Chondrocyte (in vitro differentiated cells): ENCODE measurements at regions not wholly inside any gene's neighbourhood (a gene's known extent, or its start where the extent isn't known, plus 50 kb on each side); places are given as distances from the start of the nearest gene placed in this dataset.

Experiments
- DNase-seq: peaks from one replicate; pipeline ENCODE4 v3.0.0; 2021; ENCODE audit warnings: mixed read lengths, low spot score
- H3K27ac Mint-ChIP-seq: one replicate; pipeline ENCODE4 v1.8.0; 2021; ENCODE audit warnings: mild to moderate bottlenecking, moderate library complexity, mixed read lengths; ENCODE audit not compliant: unreplicated experiment
- H3K27me3 Mint-ChIP-seq: 2 replicates; pipeline ENCODE4 v1.8.0; 2021; ENCODE audit warnings: low read depth, mixed read lengths
- H3K36me3 Mint-ChIP-seq: 2 replicates; pipeline ENCODE4 v1.8.0; 2021; ENCODE audit warnings: low read depth, mixed read lengths
- H3K4me1 Mint-ChIP-seq: 2 replicates; pipeline ENCODE4 v1.8.0; 2021; ENCODE audit warnings: low read depth, mild to moderate bottlenecking, mixed read lengths
- H3K4me3 Mint-ChIP-seq: one replicate; pipeline ENCODE4 v1.8.0; 2021; ENCODE audit warnings: mild to moderate bottlenecking, moderate library complexity, mixed read lengths; ENCODE audit not compliant: unreplicated experiment
- H3K9me3 Mint-ChIP-seq: 2 replicates; pipeline ENCODE4 v1.8.0; 2021; ENCODE audit warnings: low read depth, mixed read lengths
- TF ChIP-seq, protein P1 (sequence below): fragments of 200-600 bp; sonication (generic); IDR thresholded peaks from 2 replicates; pipeline ENCODE4 v1.5.0; 2021; ENCODE audit warnings: antibody characterized with exemption, mild to moderate bottlenecking, moderate library complexity

GRCh38 chr5:174283211-174284005 is 237.9 kb downstream of the NSG2 start:
- Mint-ChIP-seq H3K27me3 (peaks cover 48% of the 10 kb centered on the region), H3K27ac (no peak overlapping the region), H3K4me3 (no peak overlapping the region), H3K4me1 (no peaks in the 10 kb centered on the region), H3K9me3 (no peaks in the 10 kb centered on the region), H3K36me3 (peaks cover 2% of the 10 kb centered on the region)
- no peak for DNase-seq
- TF ChIP-seq, protein P1, sequence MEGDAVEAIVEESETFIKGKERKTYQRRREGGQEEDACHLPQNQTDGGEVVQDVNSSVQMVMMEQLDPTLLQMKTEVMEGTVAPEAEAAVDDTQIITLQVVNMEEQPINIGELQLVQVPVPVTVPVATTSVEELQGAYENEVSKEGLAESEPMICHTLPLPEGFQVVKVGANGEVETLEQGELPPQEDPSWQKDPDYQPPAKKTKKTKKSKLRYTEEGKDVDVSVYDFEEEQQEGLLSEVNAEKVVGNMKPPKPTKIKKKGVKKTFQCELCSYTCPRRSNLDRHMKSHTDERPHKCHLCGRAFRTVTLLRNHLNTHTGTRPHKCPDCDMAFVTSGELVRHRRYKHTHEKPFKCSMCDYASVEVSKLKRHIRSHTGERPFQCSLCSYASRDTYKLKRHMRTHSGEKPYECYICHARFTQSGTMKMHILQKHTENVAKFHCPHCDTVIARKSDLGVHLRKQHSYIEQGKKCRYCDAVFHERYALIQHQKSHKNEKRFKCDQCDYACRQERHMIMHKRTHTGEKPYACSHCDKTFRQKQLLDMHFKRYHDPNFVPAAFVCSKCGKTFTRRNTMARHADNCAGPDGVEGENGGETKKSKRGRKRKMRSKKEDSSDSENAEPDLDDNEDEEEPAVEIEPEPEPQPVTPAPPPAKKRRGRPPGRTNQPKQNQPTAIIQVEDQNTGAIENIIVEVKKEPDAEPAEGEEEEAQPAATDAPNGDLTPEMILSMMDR: no peak

GRCh38 chr5:174284873-174285272 is 239.4 kb downstream of the NSG2 start:
- Mint-ChIP-seq H3K4me3 (no peak overlapping the region), H3K36me3 (peaks cover 2% of the 10 kb centered on the region), H3K27ac (no peak overlapping the region), H3K27me3 (peaks cover 48% of the 10 kb centered on the region), H3K9me3 (peaks cover 6% of the 10 kb centered on the region), H3K4me1 (no peaks in the 10 kb centered on the region)
- DNase-seq: no peak
- TF ChIP-seq, protein P1: no peak

GRCh38 chr5:174287761-174288160 is 242.3 kb downstream of the NSG2 start:
- H3K36me3 Mint-ChIP-seq: peaks cover 2% of the 10 kb centered on the region

GRCh38 chr5:174288439-174288838 is 242.9 kb downstream of the NSG2 start:
- Mint-ChIP-seq H3K4me1 (no peaks in the 10 kb centered on the region), H3K27ac (no peak overlapping the region), H3K27me3 (peaks cover 44% of the 10 kb centered on the region), H3K36me3 (peaks cover 2% of the 10 kb centered on the region), H3K4me3 (no peak overlapping the region), H3K9me3 (peaks cover 12% of the 10 kb centered on the region)
- TF ChIP-seq, protein P1: no peak
- DNase-seq: no peak

More at GRCh38 chr5:174287761-174288160, 242.3 kb downstream of the NSG2 start:
- H3K9me3 Mint-ChIP-seq: peaks cover 12% of the 10 kb centered on the region
- no peak overlapping the region for H3K27ac Mint-ChIP-seq
- peaks cover 47% of the 10 kb centered on the region for H3K27me3 Mint-ChIP-seq
- DNase-seq: no peak
- H3K4me1 Mint-ChIP-seq: no peaks in the 10 kb centered on the region
- TF ChIP-seq, protein P1: no peak
- no peak overlapping the region for H3K4me3 Mint-ChIP-seq

DNA sequence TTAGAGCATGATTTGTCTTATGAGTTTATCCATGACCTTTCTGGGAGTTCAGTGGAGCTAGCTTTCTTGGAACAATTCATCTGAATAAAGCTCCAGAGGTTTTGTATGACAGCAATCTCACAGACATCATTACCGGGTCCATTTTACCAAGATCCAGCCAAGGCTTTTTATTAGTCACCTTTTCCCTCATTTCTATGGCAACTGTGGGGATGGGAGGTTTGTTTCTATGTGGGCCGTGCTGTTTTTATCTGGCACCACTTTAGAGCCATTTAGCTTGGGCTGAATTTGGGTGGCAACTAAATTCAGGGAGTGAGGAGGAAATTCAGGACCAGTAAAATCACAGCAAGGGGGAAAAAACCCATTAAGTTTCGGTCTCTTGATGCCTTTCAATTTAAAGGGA is 245.7 kb downstream of the NSG2 start:
- Mint-ChIP-seq H3K4me1 (no peaks in the 10 kb centered on the region), H3K9me3 (peaks cover 12% of the 10 kb centered on the region), H3K27me3 (peaks cover 24% of the 10 kb centered on the region), H3K27ac (no peak overlapping the region), H3K4me3 (no peak overlapping the region), H3K36me3 (no peaks in the 10 kb centered on the region)
- TF ChIP-seq, protein P1: no peak
- no peak for DNase-seq
